CD4-positive, alpha-beta T cell (primary cell): ENCODE measurements at regions not wholly inside any gene's neighbourhood (a gene's known extent, or its start where the extent isn't known, plus 50 kb on each side); places are given as distances from the start of the nearest gene placed in this dataset.

Experiments used
- ATAC-seq: fragments of 200-7000 bp; cut with Tn5 transposase; one replicate; pipeline ENCODE4 v1.10.0; 2022; ENCODE audit warnings: mild to moderate bottlenecking; ENCODE audit not compliant: poor library complexity
- CTCF ChIA-PET: fragments of 350-600 bp; sonication (Branson Sonifier 250); formaldehyde crosslinking; loops from one replicate; lab custom pipeline; 2021; ENCODE audit warnings: antibody characterized with exemption, inconsistent platforms; lab: Charles Lee
- POLR2A ChIA-PET: fragments of 350-600 bp; sonication (Branson Sonifier 250); formaldehyde crosslinking; loops from one replicate; lab custom pipeline; 2021; ENCODE audit warnings: antibody characterized with exemption, inconsistent platforms; lab: Charles Lee
- DNase-seq, 14 experiments: peaks; one replicate each; pipeline ENCODE4 v3.0.0-alpha.2; 2013 to 2020; ENCODE audit warnings: mixed read lengths in 2 of 14
- H3K27ac ChIP-seq, 2 donors: one replicate each; pipeline versions ENCODE4 v1.5.1 to v1.7.0; 2013; ENCODE audit warnings: low read length in 2 of 2, low read depth in 1 of 2, mild to moderate bottlenecking in 1 of 2
- H3K27me3 ChIP-seq, 2 experiments: 1 replicate in 1 of 2; 2 replicates in 1 of 2; pipeline versions ENCODE4 v1.6.1 to v1.7.0; 2013; ENCODE audit warnings: low read length in 2 of 2, control low read depth in 1 of 2, mild to moderate bottlenecking in 1 of 2, moderate library complexity in 1 of 2; ENCODE audit not compliant: insufficient read depth in 2 of 2, control insufficient read depth in 1 of 2
- H3K36me3 ChIP-seq: one replicate; pipeline ENCODE4 v1.6.1; 2013; ENCODE audit warnings: low read length, control low read depth; ENCODE audit not compliant: insufficient read depth
- H3K4me1 ChIP-seq: one replicate; pipeline ENCODE4 v1.6.1; 2013; ENCODE audit warnings: low read length, control low read depth; ENCODE audit not compliant: insufficient read depth
- H3K4me3 ChIP-seq: one replicate; pipeline ENCODE4 v1.5.1; 2013; ENCODE audit warnings: mild to moderate bottlenecking, low read length, moderate library complexity
- H3K9me3 ChIP-seq, 2 experiments: 1 replicate in 1 of 2; 2 replicates in 1 of 2; pipeline versions ENCODE4 v1.6.1 to v1.7.0; 2013; ENCODE audit warnings: low read length in 2 of 2, mild to moderate bottlenecking in 2 of 2, control low read depth in 1 of 2, moderate library complexity in 1 of 2; ENCODE audit not compliant: control insufficient read depth in 1 of 2, insufficient read depth in 1 of 2
- H3K27ac Mint-ChIP-seq: one replicate; pipeline ENCODE4 v1.8.0; 2020; ENCODE audit warnings: mixed read lengths
- H3K27me3 Mint-ChIP-seq: one replicate; pipeline ENCODE4 v1.8.0; 2021; ENCODE audit warnings: mixed read lengths
- H3K36me3 Mint-ChIP-seq: one replicate; pipeline ENCODE4 v1.8.0; 2021; ENCODE audit warnings: low read depth, mixed read lengths
- H3K4me1 Mint-ChIP-seq: one replicate; pipeline ENCODE4 v1.8.0; 2021; ENCODE audit warnings: low read depth, mixed read lengths
- H3K4me3 Mint-ChIP-seq: one replicate; pipeline ENCODE4 v1.8.0; 2020; ENCODE audit warnings: mild to moderate bottlenecking, mixed read lengths
- H3K9me3 Mint-ChIP-seq: one replicate; pipeline ENCODE4 v1.8.0; 2020; ENCODE audit warnings: mixed read lengths
- CTCF ChIP-seq: fragments of 200-600 bp; IDR thresholded peaks from one replicate; pipeline ENCODE4 v1.8.0; 2022; ENCODE audit warnings: antibody characterized with exemption, mild to moderate bottlenecking
- intact Hi-C, 2 experiments: fragments of 100-400 bp; cut with DNase I in 1 of 2; cut with micrococcal nuclease in 1 of 2; formaldehyde crosslinking; loops; one replicate each; pipeline versions ENCODE4 v1.15.1 to v1.9.0; 2023 to 2025; cut with DNase I, micrococcal nuclease

GRCh38 chr18:37869051-37869450 lies 303.5 kb upstream of the CELF4 start:
- Mint-ChIP-seq H3K27ac (no peak overlapping the region), H3K4me1 (no peaks in the 10 kb centered on the region), H3K36me3 (no peaks in the 10 kb centered on the region), H3K9me3 (peaks cover 4% of the 10 kb centered on the region), H3K4me3 (no peak overlapping the region), H3K27me3 (no peaks in the 10 kb centered on the region)
- Histone ChIP-seq H3K27me3 (no peaks in the 10 kb centered on the region), H3K27ac (no peak overlapping the region), H3K9me3 (peaks cover 0 to 4% of the 10 kb centered on the region in 2 experiments), H3K4me1 (no peaks in the 10 kb centered on the region), H3K36me3 (no peaks in the 10 kb centered on the region), H3K4me3 (no peak overlapping the region)
- DNase-seq (no peak), ATAC-seq (no peak)
- CTCF ChIA-PET, result no interaction called here
- POLR2A ChIA-PET, result no interaction called here
- TF ChIP-seq CTCF, result no peak
- intact Hi-C loops, result no loop called here

GRCh38 chr18:37864122-37864521 lies 298.5 kb upstream of the CELF4 start:
- Mint-ChIP-seq H3K27me3 (no peaks in the 10 kb centered on the region), H3K4me1 (no peaks in the 10 kb centered on the region), H3K36me3 (no peaks in the 10 kb centered on the region), H3K9me3 (peaks cover 11% of the 10 kb centered on the region), H3K27ac (no peak overlapping the region), H3K4me3 (no peak overlapping the region)
- Histone ChIP-seq H3K9me3 (no peaks in the 10 kb centered on the region), H3K4me1 (no peaks in the 10 kb centered on the region), H3K36me3 (no peaks in the 10 kb centered on the region), H3K27ac (no peak overlapping the region), H3K27me3 (no peaks in the 10 kb centered on the region), H3K4me3 (no peak overlapping the region)
- DNase-seq, result no peak
- intact Hi-C loops, result no loop called here
- ATAC-seq, result no peak
- TF ChIP-seq CTCF, result no peak
- ChIA-PET POLR2A (no interaction called here), CTCF (no interaction called here)

GRCh38 chr18:37861981-37862380 lies 296.4 kb upstream of the CELF4 start:
- no peaks in the 10 kb centered on the region for H3K4me1 ChIP-seq
- Mint-ChIP-seq H3K4me3 (no peak overlapping the region), H3K36me3 (no peaks in the 10 kb centered on the region), H3K4me1 (no peaks in the 10 kb centered on the region), H3K27me3 (no peaks in the 10 kb centered on the region), H3K27ac (no peak overlapping the region), H3K9me3 (peaks cover 11% of the 10 kb centered on the region)
- ChIA-PET CTCF (no interaction called here), POLR2A (no interaction called here)
- H3K36me3 ChIP-seq, result no peaks in the 10 kb centered on the region
- no peak overlapping the region for H3K27ac ChIP-seq
- H3K9me3 ChIP-seq, result no peaks in the 10 kb centered on the region
- TF ChIP-seq CTCF, result no peak
- intact Hi-C loops, result no loop called here
- no peak overlapping the region for H3K4me3 ChIP-seq
- ATAC-seq (no peak), DNase-seq (no peak)
- H3K27me3 ChIP-seq, result no peaks in the 10 kb centered on the region
